GM12872 (cell line): ENCODE measurements at regions not wholly inside any gene's neighbourhood (a gene's known extent, or its start where the extent isn't known, plus 50 kb on each side); places are given as distances from the start of the nearest gene placed in this dataset.

Experiments
- TF ChIP-seq, protein P1 (sequence below): IDR thresholded peaks from 3 replicates; pipeline ENCODE4 v1.5.1; 2011; ENCODE audit warnings: low read depth, mild to moderate bottlenecking, low read length, moderate library complexity; ENCODE audit not compliant: insufficient read depth

GRCh38 chr3:118550122-118550521 is 484.5 kb downstream of the IGSF11 start:
- TF ChIP-seq, protein P1, sequence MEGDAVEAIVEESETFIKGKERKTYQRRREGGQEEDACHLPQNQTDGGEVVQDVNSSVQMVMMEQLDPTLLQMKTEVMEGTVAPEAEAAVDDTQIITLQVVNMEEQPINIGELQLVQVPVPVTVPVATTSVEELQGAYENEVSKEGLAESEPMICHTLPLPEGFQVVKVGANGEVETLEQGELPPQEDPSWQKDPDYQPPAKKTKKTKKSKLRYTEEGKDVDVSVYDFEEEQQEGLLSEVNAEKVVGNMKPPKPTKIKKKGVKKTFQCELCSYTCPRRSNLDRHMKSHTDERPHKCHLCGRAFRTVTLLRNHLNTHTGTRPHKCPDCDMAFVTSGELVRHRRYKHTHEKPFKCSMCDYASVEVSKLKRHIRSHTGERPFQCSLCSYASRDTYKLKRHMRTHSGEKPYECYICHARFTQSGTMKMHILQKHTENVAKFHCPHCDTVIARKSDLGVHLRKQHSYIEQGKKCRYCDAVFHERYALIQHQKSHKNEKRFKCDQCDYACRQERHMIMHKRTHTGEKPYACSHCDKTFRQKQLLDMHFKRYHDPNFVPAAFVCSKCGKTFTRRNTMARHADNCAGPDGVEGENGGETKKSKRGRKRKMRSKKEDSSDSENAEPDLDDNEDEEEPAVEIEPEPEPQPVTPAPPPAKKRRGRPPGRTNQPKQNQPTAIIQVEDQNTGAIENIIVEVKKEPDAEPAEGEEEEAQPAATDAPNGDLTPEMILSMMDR = no peak

DNA sequence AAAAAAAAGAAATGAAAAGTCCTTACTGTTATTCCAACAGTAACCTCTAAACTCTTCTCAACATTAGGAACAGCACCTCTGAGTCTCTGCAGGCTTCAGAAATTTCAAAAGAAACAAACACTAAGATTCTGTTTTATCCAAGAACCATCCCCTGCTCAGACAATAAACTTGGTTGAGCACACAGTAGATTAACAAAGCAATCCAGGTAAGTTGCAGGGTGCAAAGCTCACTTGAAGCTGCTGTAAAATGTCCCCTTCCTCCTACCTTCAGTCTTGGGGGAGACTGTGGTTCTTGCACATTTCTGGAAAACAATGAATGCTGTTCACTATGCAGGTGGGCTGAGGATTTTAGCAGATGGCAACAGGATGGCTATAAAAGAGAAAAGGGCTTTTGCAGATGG is 484.1 kb downstream of the IGSF11 start:
- TF ChIP-seq, protein P1 = no peak

DNA sequence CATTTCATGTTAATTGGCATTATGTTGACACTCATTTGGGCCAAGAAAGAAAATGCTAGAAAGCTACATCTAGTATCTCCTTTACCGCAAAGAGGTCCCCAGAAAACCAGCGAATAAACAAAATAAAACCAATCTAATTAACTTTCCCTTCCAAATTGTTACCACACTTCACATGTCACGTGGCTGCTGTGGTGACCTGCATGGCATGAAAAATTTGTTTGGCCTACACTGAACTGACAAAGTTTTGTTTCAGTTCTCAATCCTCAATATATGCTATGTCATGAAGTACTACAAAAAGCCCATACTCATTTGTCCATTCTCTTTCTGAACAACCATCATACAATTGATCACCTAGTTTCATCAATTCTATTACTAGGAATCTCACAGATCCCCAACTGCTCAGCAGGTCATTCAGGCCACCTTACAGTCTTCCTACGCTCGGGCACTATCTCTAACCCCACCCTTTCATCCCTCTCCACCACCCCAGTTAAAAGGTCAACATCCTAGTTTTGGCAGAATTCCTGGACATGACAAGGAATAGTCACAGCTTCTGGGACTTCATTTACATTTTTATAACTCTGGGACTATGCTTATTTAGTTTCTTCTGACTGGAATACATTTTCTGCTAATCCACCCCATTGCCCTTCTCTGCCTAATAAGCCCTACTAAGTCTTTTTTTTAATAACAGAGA is 480.4 kb downstream of the IGSF11 start:
- TF ChIP-seq, protein P1 = no peak

- TF ChIP-seq, protein P1 = no peak
These were observed 477.7 kb downstream of the IGSF11 start for GRCh38 chr3:118556983-118557382.

GRCh38 chr3:118557513-118557912 is 477.1 kb downstream of the IGSF11 start:
- TF ChIP-seq, protein P1 = no peak

DNA sequence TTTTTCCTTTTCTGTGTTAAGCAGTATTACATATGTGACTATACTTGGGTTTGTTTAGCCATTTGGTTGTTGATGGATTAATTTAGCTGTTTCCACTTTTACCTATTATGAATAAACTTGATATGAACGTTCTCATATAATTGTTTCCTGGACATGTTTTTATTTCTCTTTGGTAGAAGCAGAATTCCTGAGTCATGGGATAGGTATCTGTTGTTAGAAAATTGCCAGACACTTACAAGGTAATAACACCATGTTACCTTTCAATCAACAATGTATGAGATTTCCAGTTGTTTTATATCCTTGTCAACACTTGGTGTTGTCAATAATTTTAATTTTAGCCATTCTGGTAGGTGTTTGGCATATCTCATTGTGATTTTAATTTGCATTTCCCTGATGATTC is 475.4 kb downstream of the IGSF11 start:
- TF ChIP-seq, protein P1 = no peak

DNA sequence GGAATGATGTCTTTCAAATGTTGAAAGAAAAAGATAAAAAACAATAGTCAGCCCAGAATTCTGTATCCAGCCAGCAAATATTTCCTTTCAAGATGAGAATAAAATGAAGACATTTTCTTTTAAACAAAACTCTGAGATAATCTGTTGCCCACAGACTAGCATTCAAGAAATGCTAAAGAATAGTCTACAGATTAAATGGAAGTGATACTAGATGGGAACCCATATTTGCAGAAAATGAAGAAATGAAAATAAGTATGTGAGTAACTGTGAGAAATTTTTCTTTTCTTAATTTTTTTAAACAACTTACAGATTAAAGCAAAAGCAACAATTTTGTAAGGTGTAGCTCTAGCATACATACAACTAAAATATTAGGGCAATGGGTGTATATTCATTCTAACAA is 469.8 kb downstream of the IGSF11 start:
- TF ChIP-seq, protein P1 = no peak
